ENCODE measurements at regions not wholly inside any gene's neighbourhood (a gene's known extent, or its start where the extent isn't known, plus 50 kb on each side); places are given as distances from the start of the nearest gene placed in this dataset.

DNA sequence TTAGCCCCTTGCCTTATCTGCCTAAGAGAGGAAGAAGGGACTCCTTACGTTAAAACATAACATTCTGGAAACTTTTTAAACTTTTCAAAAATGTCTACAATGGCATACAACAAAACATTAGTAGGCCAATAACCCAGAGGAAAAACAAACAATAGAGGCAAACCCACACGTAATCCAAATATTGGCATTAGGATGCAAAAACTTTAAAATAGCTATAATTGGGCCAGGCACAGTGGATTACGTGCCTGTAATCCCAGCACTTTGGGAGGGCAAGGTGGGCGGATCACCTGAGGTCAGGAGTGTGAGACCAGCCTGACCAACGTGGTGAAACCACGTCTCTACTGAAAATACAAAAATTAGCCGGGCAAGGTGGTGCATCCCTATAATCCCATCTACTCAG, 134.9 kb downstream of the AQP9 start:
- TF ChIP-seq GATA3 (IDR thresholded peaks at IDR 0.05; ENCODE audit: low read depth, low read length), result no peak
- TF ChIP-seq GATA2 (IDR thresholded peaks at IDR 0.05; ENCODE audit: low read depth, low read length), result no peak
